ENCODE measurements at regions not wholly inside any gene's neighbourhood (a gene's known extent, or its start where the extent isn't known, plus 50 kb on each side); places are given as distances from the start of the nearest gene placed in this dataset.

DNA sequence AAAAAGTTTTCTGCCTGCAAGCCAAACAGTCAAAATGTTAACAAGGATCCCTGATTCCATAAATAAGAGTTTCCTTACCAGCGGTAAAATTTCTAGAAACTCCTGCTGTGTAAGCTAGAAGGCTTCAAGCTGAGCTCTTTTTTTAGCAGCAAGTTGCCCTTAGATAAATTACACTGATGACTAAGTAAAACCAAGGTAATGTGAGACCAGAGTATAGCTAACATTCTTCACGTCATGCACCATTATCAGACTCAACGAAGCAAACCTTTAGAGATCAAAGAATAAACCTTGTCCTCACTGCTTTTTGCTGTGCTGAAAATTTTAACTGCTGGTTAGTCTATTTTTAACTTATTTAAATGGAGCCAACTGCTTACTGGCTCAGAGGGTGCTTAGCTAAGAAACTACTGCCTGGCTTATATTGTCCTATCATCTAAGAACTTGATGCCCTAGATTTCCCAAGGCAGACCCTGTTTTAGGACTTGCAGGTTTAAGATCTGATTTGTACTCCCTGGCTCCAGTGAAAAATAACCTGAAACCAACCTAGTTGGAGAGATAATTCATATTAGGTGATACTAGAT lies 900.7 kb downstream of the JRKL start:
- DNase-seq (ENCODE audit: low spot score), result no peak

DNA sequence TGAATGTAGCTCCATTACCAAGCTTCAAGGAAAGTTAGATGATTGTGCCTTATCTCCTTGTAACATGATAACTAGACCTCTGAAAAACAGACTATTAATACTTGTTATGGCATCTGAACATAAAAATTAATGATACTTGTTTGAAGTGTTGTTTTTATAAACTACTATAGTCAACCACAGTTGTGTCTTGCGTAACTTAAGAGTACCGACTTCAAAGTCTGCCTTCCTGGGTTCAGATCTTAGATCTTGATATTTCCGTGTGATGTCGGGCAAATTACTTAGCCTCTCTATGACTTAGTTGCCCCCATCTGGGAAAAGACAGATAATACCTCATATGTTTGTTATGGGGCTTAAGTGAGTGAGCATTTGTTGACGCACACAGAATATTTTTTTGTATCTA lies 906.5 kb downstream of the JRKL start:
- no peak for DNase-seq (ENCODE audit: low spot score)

GRCh38 chr11:97309291-97309690 lies 919.5 kb downstream of the JRKL start:
- DNase-seq (ENCODE audit: low spot score), result no peak

DNA sequence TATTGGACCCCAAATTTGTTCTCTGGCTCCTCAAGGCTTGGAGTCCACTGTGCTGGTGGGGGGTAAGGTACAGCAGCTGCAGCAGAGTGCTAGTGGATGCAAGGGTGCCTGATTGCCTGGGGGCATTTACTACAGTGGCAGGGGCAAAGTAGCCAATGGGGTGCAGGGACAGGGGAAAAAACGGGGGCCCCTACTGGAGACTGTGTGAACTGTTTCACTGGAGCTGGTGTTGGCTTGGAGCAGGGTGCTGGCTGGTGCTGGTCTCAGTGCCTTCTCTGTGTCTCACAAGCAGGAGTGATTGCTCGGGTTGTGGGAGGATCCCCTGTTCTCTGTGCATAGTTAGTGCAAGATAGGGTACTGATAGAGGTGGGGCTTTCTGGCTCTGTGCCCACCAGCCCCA lies 935.9 kb downstream of the JRKL start:
- DNase-seq (ENCODE audit: low spot score), result no peak

DNA sequence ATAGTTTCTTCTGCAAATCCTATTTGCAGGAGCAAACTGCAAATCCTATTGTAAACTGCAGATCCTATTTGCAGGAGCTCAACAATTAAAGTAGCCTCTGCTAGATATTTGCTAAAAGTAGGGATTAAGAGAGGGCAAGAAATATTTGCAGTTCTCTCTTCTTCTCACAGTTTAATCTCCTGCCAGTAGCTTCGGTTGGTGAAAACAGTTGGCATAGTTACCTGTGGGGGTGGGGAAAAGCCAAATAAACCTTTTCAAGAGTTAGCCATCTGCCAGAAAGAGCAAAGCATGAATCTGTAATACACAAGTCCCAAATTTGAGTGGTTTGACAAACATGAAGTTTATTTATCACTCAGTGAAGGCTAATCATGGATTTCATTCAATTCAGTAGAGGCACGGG lies 942.5 kb downstream of the JRKL start:
- DNase-seq (ENCODE audit: low spot score), result no peak

DNA sequence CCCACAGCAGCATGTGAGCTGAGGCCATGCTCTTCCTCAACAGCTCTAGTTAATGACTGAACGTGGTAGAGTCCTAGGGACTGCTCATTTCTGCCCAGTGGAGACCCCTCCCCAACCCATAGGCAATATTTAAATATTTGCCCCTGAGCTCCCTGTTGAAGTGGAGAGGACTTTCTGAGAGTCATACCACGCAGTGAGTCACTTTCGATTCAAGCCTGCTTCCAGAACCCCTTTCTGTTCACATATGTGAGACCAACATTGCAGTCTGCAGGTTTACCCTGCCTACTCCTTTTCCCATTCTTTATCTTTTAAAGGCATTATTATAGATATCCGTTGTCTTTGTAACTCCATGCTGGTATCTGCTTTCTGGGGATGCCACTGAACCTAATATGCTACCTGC lies 946.3 kb downstream of the JRKL start:
- DNase-seq (ENCODE audit: low spot score), result no peak

GRCh38 chr11:97345032-97345431 lies 955.2 kb downstream of the JRKL start:
- no peak for DNase-seq (ENCODE audit: low spot score)

- DNase-seq (ENCODE audit: low spot score), result no peak
Observed at GRCh38 chr11:97349201-97349600, 959.4 kb downstream of the JRKL start.

- DNase-seq (ENCODE audit: low spot score), result no peak
Observed at GRCh38 chr11:97351939-97352338, 962.1 kb downstream of the JRKL start.

- no peak for DNase-seq (ENCODE audit: low spot score)
Observed at GRCh38 chr11:97354026-97354425, 964.2 kb downstream of the JRKL start.

DNA sequence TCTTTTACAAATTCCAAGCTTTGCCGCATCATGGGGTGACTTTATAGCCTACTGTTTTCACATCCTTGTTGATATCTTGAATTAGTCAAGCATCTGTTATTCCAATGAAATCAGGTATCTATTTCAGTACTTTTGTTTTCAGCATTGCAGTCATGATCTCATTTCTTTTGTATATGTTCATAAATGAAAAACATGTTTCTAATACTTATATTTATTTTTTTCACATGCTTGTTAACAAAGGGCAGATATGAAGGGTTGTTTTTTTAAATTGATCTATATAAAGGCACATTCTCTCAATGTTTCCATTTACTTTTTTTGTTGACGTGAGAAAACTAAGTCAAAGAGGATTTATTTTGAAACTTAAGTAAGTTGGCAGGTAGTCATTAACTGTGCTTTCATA lies 964.8 kb downstream of the JRKL start:
- no peak for DNase-seq (ENCODE audit: low spot score)

DNA sequence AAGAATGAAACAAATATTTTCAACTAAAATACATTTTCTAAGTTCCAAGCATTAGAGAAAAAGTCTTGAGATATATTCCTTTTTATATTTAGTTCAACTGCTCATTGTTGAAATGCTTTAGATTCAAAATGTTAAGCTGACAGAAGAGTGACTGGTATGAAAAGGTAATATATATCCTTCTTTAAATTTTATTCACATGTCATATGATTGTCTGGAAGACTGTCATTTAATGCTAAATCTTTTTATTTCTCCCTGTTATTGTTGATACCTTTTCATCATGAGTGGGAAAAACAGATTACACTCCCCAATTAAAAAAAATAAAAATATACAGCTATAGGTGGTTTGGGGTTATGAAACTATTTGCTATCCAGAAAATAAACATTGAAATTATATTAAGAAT lies 965.4 kb downstream of the JRKL start:
- no peak for DNase-seq (ENCODE audit: low spot score)

DNA sequence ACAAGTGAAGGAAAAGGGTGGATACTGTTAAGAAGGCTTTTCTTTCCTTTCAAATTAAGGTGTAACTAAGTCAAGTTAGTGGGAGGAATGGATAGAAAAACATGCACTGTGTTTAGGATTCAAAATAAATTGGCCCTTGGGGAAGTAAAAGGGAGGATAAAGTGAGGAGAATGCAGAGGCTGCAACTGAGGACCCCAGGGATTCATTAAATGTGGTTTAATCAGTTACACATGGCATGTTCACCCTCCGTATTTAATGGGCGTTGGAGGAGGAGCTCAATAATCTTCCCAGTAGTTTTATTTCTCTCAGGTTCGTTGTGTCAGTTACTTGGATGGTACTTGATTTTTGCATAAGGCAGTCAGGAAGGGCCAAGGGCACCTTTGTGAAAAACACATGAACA lies 966.3 kb downstream of the JRKL start:
- DNase-seq (ENCODE audit: low spot score), result no peak

GRCh38 chr11:97359016-97359415 lies 969.2 kb downstream of the JRKL start:
- no peak for DNase-seq (ENCODE audit: low spot score)

- DNase-seq (ENCODE audit: low spot score), result no peak
Observed at GRCh38 chr11:97361812-97362378, 972.1 kb downstream of the JRKL start.

- no peak for DNase-seq (ENCODE audit: low spot score)
Observed at GRCh38 chr11:97363331-97363730, 973.5 kb downstream of the JRKL start.

DNA sequence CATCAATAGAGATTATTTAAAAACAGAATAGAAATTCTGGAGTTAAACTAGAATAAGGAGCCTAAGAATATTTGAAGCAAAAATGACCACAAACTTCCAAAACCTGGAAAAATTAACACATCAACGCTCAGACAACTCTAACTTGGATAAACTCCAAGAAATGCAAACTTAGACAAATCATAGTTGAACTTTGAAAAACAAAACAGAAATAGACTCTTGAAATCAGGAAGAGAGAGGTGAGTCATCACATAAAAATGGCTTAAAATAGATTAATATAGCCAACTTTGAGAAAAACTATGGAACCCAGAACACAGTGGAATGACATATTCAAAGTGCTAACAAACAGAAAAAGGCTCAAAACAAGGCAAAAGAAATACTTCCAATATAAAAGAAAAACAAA lies 974.2 kb downstream of the JRKL start:
- DNase-seq (ENCODE audit: low spot score), result no peak

DNA sequence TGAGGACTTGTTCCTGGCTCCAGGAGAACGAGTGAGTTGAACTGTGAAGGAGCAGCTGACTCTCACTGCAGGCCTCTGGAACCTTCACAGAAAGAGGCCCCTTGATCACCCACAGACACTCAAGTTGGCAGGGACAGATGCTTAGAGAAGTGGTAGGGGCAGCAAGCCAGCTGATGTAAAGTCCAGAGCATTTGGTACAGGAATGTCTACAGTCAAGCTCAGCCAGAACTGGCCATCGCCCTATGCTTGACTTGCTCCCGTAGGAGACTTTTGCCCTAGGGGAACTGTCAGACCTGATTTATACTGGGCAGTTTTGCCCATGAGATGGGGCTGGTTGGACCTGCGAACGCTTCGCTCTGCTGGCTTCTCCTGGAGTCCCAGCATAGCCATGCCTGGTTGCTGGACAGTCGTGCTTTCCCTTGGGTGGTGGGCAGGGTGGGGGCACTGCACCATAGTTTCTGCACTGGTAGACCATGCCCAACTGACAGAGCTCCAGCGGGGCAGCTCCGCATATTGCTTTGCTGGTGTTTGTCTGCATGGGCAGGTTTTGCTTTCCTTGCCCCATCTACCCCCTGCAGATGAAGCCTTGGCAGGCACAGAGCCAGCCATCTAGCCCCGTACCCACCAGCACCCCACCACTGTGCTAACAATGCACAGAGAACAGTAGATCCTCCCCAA lies 977.7 kb downstream of the JRKL start:
- no peak for DNase-seq (ENCODE audit: low spot score)

DNA sequence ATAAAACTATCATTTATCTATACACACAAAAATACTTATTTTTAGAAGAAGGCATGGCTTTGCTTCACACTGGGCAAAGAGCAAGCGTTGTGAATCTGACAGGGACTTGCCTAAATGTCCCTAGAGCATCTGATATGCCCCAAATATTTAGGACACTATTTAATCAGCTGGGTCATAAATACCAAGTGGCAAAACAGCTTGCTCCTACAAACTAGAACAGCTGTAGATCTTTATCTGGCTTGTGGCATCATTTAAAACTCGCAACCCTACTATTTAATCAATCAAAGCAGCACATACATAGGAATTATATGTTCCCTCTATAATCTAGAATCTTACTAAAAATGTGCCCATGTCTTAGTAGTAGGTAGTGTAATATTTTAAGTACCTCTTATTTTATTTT lies 999.5 kb downstream of the JRKL start:
- DNase-seq (ENCODE audit: low spot score), result no peak

GRCh38 chr11:97398246-97398645 lies 1008.4 kb downstream of the JRKL start:
- no peak for DNase-seq (ENCODE audit: low spot score)

DNA sequence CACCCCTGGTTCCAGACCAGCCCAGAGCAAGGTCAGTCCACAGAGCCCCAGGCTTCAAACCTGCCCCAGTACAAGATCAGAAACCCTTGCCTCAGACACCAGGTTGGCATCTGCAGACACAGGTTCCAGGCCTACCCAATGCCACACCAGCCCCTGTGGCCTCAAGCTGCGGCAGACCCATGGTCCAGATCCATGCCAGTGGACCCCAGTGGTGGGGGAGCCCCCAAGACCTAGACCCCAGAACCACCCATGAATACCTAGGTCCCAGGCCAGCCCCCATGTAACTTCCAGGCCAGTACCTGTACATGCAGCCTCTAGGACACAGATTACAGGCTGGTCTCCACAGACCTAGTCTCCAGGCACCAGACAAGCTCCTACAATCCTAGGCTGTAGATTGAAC lies 1019.3 kb downstream of the JRKL start:
- DNase-seq (ENCODE audit: low spot score), result no peak

- no peak for DNase-seq (ENCODE audit: low spot score)
Observed at GRCh38 chr11:97414801-97415200, 1025.0 kb downstream of the JRKL start.

DNA sequence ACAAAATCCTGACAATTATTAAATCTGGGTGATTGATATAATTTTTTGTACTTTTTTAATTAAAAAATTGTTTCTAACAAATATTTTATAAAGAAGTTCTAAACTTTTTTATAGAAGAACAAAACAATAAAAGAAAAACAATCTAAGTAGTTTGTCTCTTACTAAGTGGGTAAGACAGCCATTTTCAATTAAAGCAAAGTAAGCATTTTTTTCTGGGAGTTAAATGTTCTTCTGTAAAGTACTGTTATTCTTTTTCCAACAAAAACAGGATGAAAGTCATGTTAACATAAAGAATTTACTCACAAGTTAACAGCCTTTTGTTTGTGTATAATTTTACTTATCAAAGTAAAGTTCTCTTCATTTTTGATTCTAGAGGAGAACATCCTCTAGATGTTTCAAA lies 1029.9 kb downstream of the JRKL start:
- DNase-seq (ENCODE audit: low spot score), result no peak

- no peak for DNase-seq (ENCODE audit: low spot score)
Observed at GRCh38 chr11:97428247-97428790, 1038.5 kb downstream of the JRKL start.

Measured in hematopoietic multipotent progenitor cell treated with erythropoietin and hydrocortisone succinate and interleukin-3 and kit ligand, for 15 days (in vitro differentiated cells).